ENCODE measurements at regions not wholly inside any gene's neighbourhood (a gene's known extent, or its start where the extent isn't known, plus 50 kb on each side); places are given as distances from the start of the nearest gene placed in this dataset.

- Histone ChIP-seq H3K4me3 (ENCODE audit: low read depth, low read length) (no peak overlapping the region), H3K9me3 (no peaks in the 10 kb centered on the region), H3K27me3 (peaks cover 16% of the 10 kb centered on the region), H3K4me1 (no peaks in the 10 kb centered on the region), H3K36me3 (no peaks in the 10 kb centered on the region)
- no peak for DNase-seq
- TF ChIP-seq CTCF (IDR thresholded peaks at IDR 0.05; ENCODE audit: low read depth, low read length): no peak
Observed at GRCh38 chr7:155981703-155982102, 169.4 kb upstream of the SHH start.

DNA sequence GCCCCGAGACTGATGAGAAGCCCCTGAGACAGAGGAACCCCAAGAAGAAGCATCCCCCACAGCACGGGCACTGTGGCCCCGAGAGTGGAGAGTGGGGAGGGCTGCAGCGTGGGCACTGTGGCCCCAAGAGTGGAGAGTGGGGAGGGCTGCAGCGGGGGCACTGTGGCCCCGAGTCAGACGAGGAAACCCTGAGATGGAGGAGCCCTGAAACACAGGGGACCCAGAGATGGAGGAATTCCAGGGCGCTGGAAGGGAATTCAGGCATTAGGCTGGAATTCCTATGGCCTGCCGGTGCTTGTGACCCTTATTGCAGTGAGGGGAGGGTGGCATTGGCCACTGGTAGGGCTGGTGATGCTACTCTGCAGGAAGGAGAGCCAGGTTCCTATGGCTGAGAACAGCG is 168.6 kb upstream of the SHH start:
- H3K4me3 ChIP-seq (ENCODE audit: low read depth, low read length): no peak overlapping the region
- H3K27me3 ChIP-seq: peaks cover 21% of the 10 kb centered on the region
- DNase-seq: no peak
- H3K4me1 ChIP-seq: no peaks in the 10 kb centered on the region
- no peaks in the 10 kb centered on the region for H3K9me3 ChIP-seq
- no peaks in the 10 kb centered on the region for H3K36me3 ChIP-seq
- no peak for TF ChIP-seq CTCF (IDR thresholded peaks at IDR 0.05; ENCODE audit: low read depth, low read length)

- Histone ChIP-seq H3K4me3 (ENCODE audit: low read depth, low read length) (no peak overlapping the region), H3K36me3 (no peaks in the 10 kb centered on the region), H3K4me1 (no peaks in the 10 kb centered on the region), H3K27me3 (peaks cover 28% of the 10 kb centered on the region), H3K9me3 (no peaks in the 10 kb centered on the region)
- no peak for TF ChIP-seq CTCF (IDR thresholded peaks at IDR 0.05; ENCODE audit: low read depth, low read length)
- DNase-seq: no peak
Observed at GRCh38 chr7:155979994-155980393, 167.7 kb upstream of the SHH start.

DNA sequence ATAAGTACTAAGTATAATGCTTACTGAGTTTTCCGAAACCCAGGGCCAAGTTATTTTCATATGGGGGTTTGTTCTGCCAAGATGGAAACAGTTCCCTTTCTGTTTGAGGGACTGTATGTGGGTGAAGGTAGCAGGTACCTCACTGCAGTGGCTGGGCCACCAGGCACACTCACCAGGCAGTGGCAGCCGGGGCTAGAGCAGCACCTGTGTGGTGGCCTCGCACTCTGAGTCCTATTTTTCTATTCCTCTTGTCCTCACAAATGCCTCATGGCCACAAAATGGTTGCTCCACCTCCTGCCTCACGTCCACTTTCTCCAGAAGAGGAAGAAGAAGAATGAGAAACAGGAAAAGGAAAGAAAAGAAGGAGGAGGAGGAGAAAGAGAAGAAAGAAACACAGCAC is 167.3 kb upstream of the SHH start:
- H3K9me3 ChIP-seq: no peaks in the 10 kb centered on the region
- H3K27me3 ChIP-seq: peaks cover 28% of the 10 kb centered on the region
- TF ChIP-seq CTCF (IDR thresholded peaks at IDR 0.05; ENCODE audit: low read depth, low read length): no peak

GRCh38 chr7:155975490-155975889 is 163.2 kb upstream of the SHH start:
- peaks cover 28% of the 10 kb centered on the region for H3K27me3 ChIP-seq
- no peaks in the 10 kb centered on the region for H3K4me1 ChIP-seq
- H3K9me3 ChIP-seq: no peaks in the 10 kb centered on the region
- no peak overlapping the region for H3K4me3 ChIP-seq (ENCODE audit: low read depth, low read length)
- H3K36me3 ChIP-seq: no peaks in the 10 kb centered on the region
- TF ChIP-seq CTCF (IDR thresholded peaks at IDR 0.05; ENCODE audit: low read depth, low read length): no peak
- DNase-seq: no peak

More for the DNA sequence above, 167.3 kb upstream of the SHH start:
- H3K36me3 ChIP-seq: no peaks in the 10 kb centered on the region
- no peak overlapping the region for H3K4me3 ChIP-seq (ENCODE audit: low read depth, low read length)
- DNase-seq: no peak
- no peaks in the 10 kb centered on the region for H3K4me1 ChIP-seq

DNA sequence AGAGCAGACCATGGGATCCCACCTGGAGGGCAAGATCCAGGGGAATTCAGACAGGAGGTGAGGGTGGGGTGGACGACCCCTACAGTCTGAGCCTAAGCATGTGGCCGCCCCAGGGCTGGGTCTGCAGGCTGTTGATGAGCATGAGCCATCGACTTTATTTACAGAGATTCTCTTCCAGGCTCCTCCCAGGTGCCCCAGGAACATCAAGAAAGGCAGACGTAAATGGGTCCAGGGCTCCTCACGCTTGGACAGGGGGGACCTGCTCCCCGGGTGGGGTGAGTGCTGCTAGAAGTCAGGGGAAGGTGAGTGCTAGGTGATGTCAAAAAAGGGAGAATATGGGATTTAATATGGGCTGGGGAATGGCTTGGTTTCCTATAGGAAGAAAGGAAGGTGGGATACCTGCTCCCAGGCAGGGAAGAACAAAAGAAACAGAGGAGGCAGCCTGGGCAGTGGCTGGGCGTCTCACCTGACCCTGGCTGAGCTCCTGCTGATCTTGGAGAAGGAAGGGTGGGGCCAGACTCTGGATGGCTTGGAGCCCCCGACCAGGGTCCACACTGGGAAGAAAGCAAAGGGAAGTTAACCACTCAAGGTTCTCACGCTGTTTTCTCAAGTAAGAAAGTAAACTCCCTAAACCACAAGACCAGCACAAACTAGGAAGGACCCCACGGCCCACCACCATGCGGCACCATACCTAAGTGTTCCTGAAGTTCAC is 162.1 kb upstream of the SHH start:
- H3K9me3 ChIP-seq: no peaks in the 10 kb centered on the region
- no peaks in the 10 kb centered on the region for H3K36me3 ChIP-seq
- H3K27me3 ChIP-seq: peaks cover 25% of the 10 kb centered on the region
- no peak overlapping the region for H3K4me3 ChIP-seq (ENCODE audit: low read depth, low read length)
- no peak for TF ChIP-seq CTCF (IDR thresholded peaks at IDR 0.05; ENCODE audit: low read depth, low read length)
- DNase-seq: no peak
- no peaks in the 10 kb centered on the region for H3K4me1 ChIP-seq
